ENCODE measurements at regions not wholly inside any gene's neighbourhood (a gene's known extent, or its start where the extent isn't known, plus 50 kb on each side); places are given as distances from the start of the nearest gene placed in this dataset.

DNA sequence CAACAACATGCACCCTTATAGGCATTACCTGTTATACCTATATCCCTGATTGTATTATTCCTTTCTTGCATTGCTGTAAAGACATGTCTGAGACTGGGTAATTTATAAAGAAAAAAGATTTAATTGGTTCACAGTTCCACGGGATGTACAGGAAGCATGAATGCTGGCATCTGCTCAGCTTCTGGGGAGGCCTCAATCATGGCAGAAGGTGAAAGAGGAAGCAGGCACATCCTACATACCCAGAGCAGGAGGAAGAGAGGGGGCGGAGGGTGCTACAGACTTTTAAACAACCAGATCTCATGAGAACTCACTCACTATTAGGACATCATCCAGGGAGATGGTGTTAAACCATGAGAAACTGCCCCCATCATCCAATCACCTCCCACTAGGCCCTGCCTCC, 191.7 kb upstream of the SPHKAP start:
- TF ChIP-seq, protein P1, sequence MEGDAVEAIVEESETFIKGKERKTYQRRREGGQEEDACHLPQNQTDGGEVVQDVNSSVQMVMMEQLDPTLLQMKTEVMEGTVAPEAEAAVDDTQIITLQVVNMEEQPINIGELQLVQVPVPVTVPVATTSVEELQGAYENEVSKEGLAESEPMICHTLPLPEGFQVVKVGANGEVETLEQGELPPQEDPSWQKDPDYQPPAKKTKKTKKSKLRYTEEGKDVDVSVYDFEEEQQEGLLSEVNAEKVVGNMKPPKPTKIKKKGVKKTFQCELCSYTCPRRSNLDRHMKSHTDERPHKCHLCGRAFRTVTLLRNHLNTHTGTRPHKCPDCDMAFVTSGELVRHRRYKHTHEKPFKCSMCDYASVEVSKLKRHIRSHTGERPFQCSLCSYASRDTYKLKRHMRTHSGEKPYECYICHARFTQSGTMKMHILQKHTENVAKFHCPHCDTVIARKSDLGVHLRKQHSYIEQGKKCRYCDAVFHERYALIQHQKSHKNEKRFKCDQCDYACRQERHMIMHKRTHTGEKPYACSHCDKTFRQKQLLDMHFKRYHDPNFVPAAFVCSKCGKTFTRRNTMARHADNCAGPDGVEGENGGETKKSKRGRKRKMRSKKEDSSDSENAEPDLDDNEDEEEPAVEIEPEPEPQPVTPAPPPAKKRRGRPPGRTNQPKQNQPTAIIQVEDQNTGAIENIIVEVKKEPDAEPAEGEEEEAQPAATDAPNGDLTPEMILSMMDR (IDR thresholded peaks at IDR 0.05; ENCODE audit: insufficient read depth, low read length, poor library complexity, severe bottlenecking), result no peak
- no peak for TF ChIP-seq EZH2phosphoT487 (conservative IDR thresholded peaks at IDR 0.05; ENCODE audit: low read length)
